CD14-positive monocyte (primary cell): ENCODE measurements at regions not wholly inside any gene's neighbourhood (a gene's known extent, or its start where the extent isn't known, plus 50 kb on each side); places are given as distances from the start of the nearest gene placed in this dataset.

Experiments used
- DNase-seq, 3 donors: peaks; one replicate each; pipeline ENCODE4 v3.0.0-alpha.2; 2011 to 2022
- H2AFZ ChIP-seq: 2 replicates; pipeline ENCODE4 v1.6.0; 2012; ENCODE audit warnings: mild to moderate bottlenecking, low read depth, low read length, inconsistent platforms; ENCODE audit not compliant: insufficient read depth, poor library complexity, severe bottlenecking
- H3K27ac ChIP-seq, 2 donors: 1 replicate in 1 of 2; 2 replicates in 1 of 2; pipeline ENCODE4 v1.5.1; 2012 to 2013; ENCODE audit warnings: low read length in 2 of 2, control low read depth in 1 of 2, inconsistent platforms in 1 of 2, low read depth in 1 of 2, mild to moderate bottlenecking in 1 of 2
- H3K27me3 ChIP-seq, 2 donors: one replicate each; pipeline versions ENCODE4 v1.6.0 to v1.6.1; 2011 to 2013; ENCODE audit warnings: low read length in 2 of 2; ENCODE audit not compliant: control insufficient read depth in 2 of 2, insufficient read depth in 2 of 2
- H3K36me3 ChIP-seq, 2 donors: replicated peaks in 1 of 2; 1 replicate in 1 of 2; 2 replicates in 1 of 2; pipeline versions ENCODE4 v1.5.1 to v1.6.1; 2012 to 2013; ENCODE audit warnings: low read length in 2 of 2, control low read depth in 1 of 2, inconsistent platforms in 1 of 2, mild to moderate bottlenecking in 1 of 2; ENCODE audit not compliant: insufficient read depth in 2 of 2, control insufficient read depth in 1 of 2
- H3K4me1 ChIP-seq, 2 donors: 1 replicate in 1 of 2; 2 replicates in 1 of 2; pipeline versions ENCODE4 v1.5.1 to v1.6.1; 2012 to 2013; ENCODE audit warnings: low read length in 2 of 2, control low read depth in 1 of 2, inconsistent platforms in 1 of 2, mild to moderate bottlenecking in 1 of 2, moderate library complexity in 1 of 2; ENCODE audit not compliant: insufficient read depth in 2 of 2, control insufficient read depth in 1 of 2
- H3K4me2 ChIP-seq: replicated peaks from 2 replicates; pipeline ENCODE3; 2012; ENCODE audit warnings: low read length, moderate library complexity, mild to moderate bottlenecking; ENCODE audit not compliant: poor library complexity, severe bottlenecking; ENCODE audit errors: extremely low read depth
- H3K4me3 ChIP-seq, 3 experiments: fragments of 200-600 bp in 1 of 3; sonication (generic) in 1 of 3; replicated peaks in 1 of 3; 1 replicate in 2 of 3; 2 replicates in 1 of 3; pipeline ENCODE4 v1.5.1; 2011 to 2013; ENCODE audit warnings: low read length in 3 of 3, mild to moderate bottlenecking in 3 of 3, control low read depth in 2 of 3, low read depth in 2 of 3, inconsistent platforms in 1 of 3, moderate library complexity in 1 of 3
- H3K79me2 ChIP-seq: 2 replicates; pipeline ENCODE4 v1.6.0; 2012; ENCODE audit warnings: mild to moderate bottlenecking, control low read depth, inconsistent platforms, low read length, moderate library complexity; ENCODE audit not compliant: insufficient read depth
- H3K9ac ChIP-seq: 2 replicates; pipeline ENCODE4 v1.6.0; 2017; ENCODE audit warnings: low read length, mild to moderate bottlenecking; ENCODE audit not compliant: insufficient read depth, poor library complexity, severe bottlenecking
- H3K9me3 ChIP-seq, 2 donors: replicated peaks in 1 of 2; 1 replicate in 1 of 2; 2 replicates in 1 of 2; pipeline versions ENCODE4 v1.5.1 to v1.6.1; 2012 to 2013; ENCODE audit warnings: low read length in 2 of 2, control low read depth in 1 of 2; ENCODE audit not compliant: control insufficient read depth in 1 of 2, insufficient read depth in 1 of 2
- H4K20me1 ChIP-seq: 2 replicates; pipeline ENCODE4 v1.6.0; 2012; ENCODE audit warnings: mild to moderate bottlenecking, low read length, control low read depth, moderate library complexity; ENCODE audit not compliant: insufficient read depth
- H3K27ac Mint-ChIP-seq, 7 donors: one replicate each; pipeline ENCODE4 v1.8.0; 2020; ENCODE audit warnings: mild to moderate bottlenecking in 7 of 7, mixed read lengths in 7 of 7, moderate library complexity in 6 of 7, inconsistent platforms in 2 of 7
- H3K27me3 Mint-ChIP-seq, 3 donors: one replicate each; pipeline ENCODE4 v1.8.0; 2021 to 2022; ENCODE audit warnings: low read depth in 3 of 3, mild to moderate bottlenecking in 3 of 3, mixed read lengths in 3 of 3, moderate library complexity in 3 of 3, inconsistent platforms in 1 of 3
- H3K36me3 Mint-ChIP-seq, 2 donors: one replicate each; pipeline ENCODE4 v1.8.0; 2020; ENCODE audit warnings: mixed read lengths in 2 of 2, inconsistent platforms in 1 of 2, mild to moderate bottlenecking in 1 of 2
- H3K4me1 Mint-ChIP-seq: one replicate; pipeline ENCODE4 v1.8.0; 2020; ENCODE audit warnings: mild to moderate bottlenecking, mixed read lengths
- H3K4me3 Mint-ChIP-seq, 2 donors: one replicate each; pipeline ENCODE4 v1.8.0; 2020; ENCODE audit warnings: mild to moderate bottlenecking in 2 of 2, mixed read lengths in 2 of 2, moderate library complexity in 1 of 2
- H3K9me3 Mint-ChIP-seq, 7 donors: one replicate each; pipeline ENCODE4 v1.8.0; 2020 to 2022; ENCODE audit warnings: mixed read lengths in 7 of 7, mild to moderate bottlenecking in 6 of 7, moderate library complexity in 6 of 7, inconsistent platforms in 2 of 7
- CTCF ChIP-seq: fragments of 200-600 bp; IDR thresholded peaks from one replicate; pipeline ENCODE4 v1.8.0; 2022; ENCODE audit warnings: antibody characterized with exemption, mild to moderate bottlenecking
- WGBS: methylation state at CpG from one replicate; pipeline ENCODE4 v1.1.5; 2013; ENCODE audit warnings: missing lambda C conversion rate; ENCODE audit not compliant: insufficient coverage; 5-methylcytosine and 5-hydroxymethylcytosine counted together
- intact Hi-C, 2 donors: fragments of 100-400 bp; cut with micrococcal nuclease; formaldehyde crosslinking; loops; one replicate each; pipeline versions ENCODE4 v1.15.0 to v1.15.1; 2023

DNA sequence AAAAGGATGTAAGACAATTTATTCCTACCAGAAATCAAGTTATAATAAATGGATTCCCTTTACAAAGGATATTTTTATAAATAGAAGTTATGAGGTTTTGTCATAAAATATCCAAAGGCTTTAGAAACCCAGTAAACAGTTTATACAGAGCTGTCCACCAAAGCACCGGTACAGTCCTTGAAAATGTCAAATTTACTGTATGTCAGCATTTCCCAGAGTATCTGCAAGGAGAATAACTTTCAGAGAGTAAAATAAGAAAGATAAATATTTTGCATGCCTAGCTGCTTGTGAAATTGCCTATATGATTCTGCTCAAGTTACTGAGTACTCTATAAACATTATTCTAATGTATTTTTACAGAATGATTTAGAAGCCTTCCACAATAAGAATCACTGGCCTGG is 923.3 kb upstream of the DDX18 start:
- Mint-ChIP-seq H3K36me3 (no peaks in the 10 kb centered on the region), H3K27ac (no peak overlapping the region), H3K27me3 (no peaks in the 10 kb centered on the region), H3K9me3 (peaks cover 1 to 15% (median 5%) of the 10 kb centered on the region in 7 donors), H3K4me3 (no peak overlapping the region), H3K4me1 (no peaks in the 10 kb centered on the region)
- H3K27me3 ChIP-seq: no peaks in the 10 kb centered on the region
- no CpG with 5 or more reads among the region's 1 CpG for WGBS
- H3K9ac ChIP-seq: no peak overlapping the region
- H3K36me3 ChIP-seq: no peaks in the 10 kb centered on the region
- no peak overlapping the region for H3K27ac ChIP-seq
- no peak for DNase-seq
- intact Hi-C loops: no loop called here
- H2AFZ ChIP-seq: no peak overlapping the region
- TF ChIP-seq CTCF: no peak
- no peaks in the 10 kb centered on the region for H4K20me1 ChIP-seq
- no peaks in the 10 kb centered on the region for H3K79me2 ChIP-seq
- peaks cover 7 to 16% of the 10 kb centered on the region in 2 donors for H3K9me3 ChIP-seq
- no peak overlapping the region for H3K4me3 ChIP-seq
- H3K4me2 ChIP-seq: no peak overlapping the region
- no peaks in the 10 kb centered on the region for H3K4me1 ChIP-seq

- Histone ChIP-seq H3K27me3 (no peaks in the 10 kb centered on the region), H3K4me1 (no peaks in the 10 kb centered on the region), H3K9ac (no peak overlapping the region), H3K9me3 (no peaks in the 10 kb centered on the region), H4K20me1 (no peaks in the 10 kb centered on the region), H3K36me3 (no peaks in the 10 kb centered on the region), H3K4me3 (no peak overlapping the region), H2AFZ (no peak overlapping the region), H3K79me2 (no peaks in the 10 kb centered on the region), H3K27ac (no peak overlapping the region), H3K4me2 (no peak overlapping the region)
- Mint-ChIP-seq H3K9me3 (peaks cover 0 to 4% (median 2%) of the 10 kb centered on the region in 7 donors), H3K4me3 (no peak overlapping the region), H3K27me3 (peaks cover 0 to 1% (median 0%) of the 10 kb centered on the region in 3 donors), H3K4me1 (no peaks in the 10 kb centered on the region), H3K27ac (no peak overlapping the region), H3K36me3 (no peaks in the 10 kb centered on the region)
- TF ChIP-seq CTCF: no peak
- no peak for DNase-seq
- intact Hi-C loops: no loop called here
Measured at GRCh38 chr2:116911540-116911939, 903.0 kb upstream of the DDX18 start.
